SK-N-SH (cell line): ENCODE measurements at regions not wholly inside any gene's neighbourhood (a gene's known extent, or its start where the extent isn't known, plus 50 kb on each side); places are given as distances from the start of the nearest gene placed in this dataset.

Experiments used
- CTCF ChIA-PET: fragments of 300-600, 350-600 bp; formaldehyde crosslinking; extraction: SDS; loops from one replicate; lab custom pipeline; 2021; lab: Yijun Ruan, JAX
- POLR2A ChIA-PET: fragments of 350-600 bp; sonication (Branson Sonifier 250); formaldehyde crosslinking; extraction: SDS; loops from one replicate; lab custom pipeline; 2020; ENCODE audit warnings: antibody characterized with exemption, inconsistent platforms; lab: Yijun Ruan, JAX
- DNase-seq: peaks from one replicate; pipeline ENCODE4 v3.0.0; 2012
- H2AFZ ChIP-seq: fragments of 200-600 bp; sonication (generic); 2 replicates; pipeline ENCODE4 v1.8.1; 2016; ENCODE audit warnings: antibody characterized with exemption, mild to moderate bottlenecking, low read depth
- H3F3A ChIP-seq: fragments of 200-600 bp; sonication (generic); replicated peaks from 2 replicates; pipeline ENCODE3; 2016; ENCODE audit warnings: antibody characterized with exemption, mild to moderate bottlenecking; ENCODE audit not compliant: insufficient read depth
- H3K27ac ChIP-seq, 2 experiments: fragments of 200-500 bp in 1 of 2; fragments of 200-600 bp in 1 of 2; sonication (Bioruptor generic) in 1 of 2; sonication (generic), shearing (Covaris generic) in 1 of 2; 2 replicates each; pipeline versions ENCODE4 v1.5.1 to v1.6.1; 2014 to 2016; ENCODE audit warnings: low read depth in 2 of 2, inconsistent platforms in 1 of 2, low read length in 1 of 2, mild to moderate bottlenecking in 1 of 2, mixed read lengths in 1 of 2
- H3K27me3 ChIP-seq: fragments of 200-600 bp; sonication (generic), shearing (Covaris generic); 2 replicates; pipeline ENCODE4 v1.6.1; 2016; ENCODE audit warnings: mixed run types; ENCODE audit not compliant: insufficient read depth
- H3K36me3 ChIP-seq, 2 experiments: fragments of 200-500 bp in 1 of 2; fragments of 200-600 bp in 1 of 2; sonication (Bioruptor generic) in 1 of 2; sonication (generic) in 1 of 2; replicated peaks in 1 of 2; 2 replicates each; pipeline versions ENCODE3 to v1.5.1; 2014 to 2016; ENCODE audit warnings: low read length in 1 of 2, mild to moderate bottlenecking in 1 of 2; ENCODE audit not compliant: insufficient read depth in 2 of 2, control insufficient read depth in 1 of 2
- H3K4me1 ChIP-seq, 2 experiments: fragments of 200-500 bp in 1 of 2; fragments of 200-600 bp in 1 of 2; sonication (Bioruptor generic) in 1 of 2; sonication (generic), shearing (Covaris generic) in 1 of 2; 2 replicates each; pipeline versions ENCODE4 v1.5.1 to v1.6.1; 2014 to 2016; ENCODE audit warnings: low read depth in 1 of 2, low read length in 1 of 2, mixed run types in 1 of 2; ENCODE audit not compliant: insufficient read depth in 2 of 2, control insufficient read depth in 1 of 2
- H3K4me2 ChIP-seq: fragments of 200-600 bp; sonication (generic), shearing (Covaris generic); 2 replicates; pipeline ENCODE4 v1.6.1; 2017; ENCODE audit warnings: mixed run types
- H3K4me3 ChIP-seq, 2 experiments: fragments of 200-500 bp in 1 of 2; fragments of 200-600 bp in 1 of 2; sonication (Bioruptor generic) in 1 of 2; sonication (generic), shearing (Covaris generic) in 1 of 2; 2 replicates each; pipeline versions ENCODE4 v1.5.1 to v1.8.1; 2014 to 2016; ENCODE audit warnings: low read depth in 2 of 2, inconsistent platforms in 1 of 2, low read length in 1 of 2, mild to moderate bottlenecking in 1 of 2, mixed read lengths in 1 of 2, moderate library complexity in 1 of 2
- H3K79me2 ChIP-seq: fragments of 200-600 bp; sonication (generic); 2 replicates; pipeline ENCODE4 v1.8.1; 2017; ENCODE audit warnings: mild to moderate bottlenecking; ENCODE audit not compliant: insufficient read depth
- H3K9ac ChIP-seq: fragments of 200-600 bp; sonication (generic); 2 replicates; pipeline ENCODE4 v1.6.1; 2017; ENCODE audit warnings: mixed run types
- H3K9me2 ChIP-seq: fragments of 200-600 bp; sonication (generic); 2 replicates; pipeline ENCODE4 v1.6.1; 2017; ENCODE audit warnings: mixed run types
- H3K9me3 ChIP-seq: fragments of 200-600 bp; sonication (generic); 2 replicates; pipeline ENCODE4 v1.6.1; 2017; ENCODE audit warnings: mixed run types, mild to moderate bottlenecking, moderate library complexity
- H4K20me1 ChIP-seq: fragments of 200-600 bp; sonication (generic); 2 replicates; pipeline ENCODE4 v1.6.1; 2017; ENCODE audit warnings: mild to moderate bottlenecking, mixed run types; ENCODE audit not compliant: insufficient read depth
- CHD2 ChIP-seq: fragments of 150-350 bp; IDR thresholded peaks from 2 replicates; pipeline ENCODE4 v1.6.1; 2018; ENCODE audit warnings: low read length; ENCODE audit not compliant: partially characterized antibody
- CTCF ChIP-seq: fragments of 200-600 bp; sonication (generic); IDR thresholded peaks from 2 replicates; pipeline ENCODE4 v1.6.1; 2017; ENCODE audit warnings: antibody characterized with exemption, mild to moderate bottlenecking, moderate library complexity
- ELF1 ChIP-seq: IDR thresholded peaks from 2 replicates; pipeline ENCODE4 v1.4.0; 2012
- EP300 ChIP-seq, 2 experiments: IDR thresholded peaks; 2 replicates each; pipeline versions ENCODE4 v1.4.0 to v1.6.1; 2012; ENCODE audit warnings: borderline replicate concordance in 1 of 2, low read depth in 1 of 2, low read length in 1 of 2
- EZH2phosphoT487 ChIP-seq: fragments of 200-600 bp; sonication (generic); IDR thresholded peaks from 2 replicates; pipeline ENCODE4 v1.6.1; 2017; ENCODE audit warnings: low read depth, mixed run types, mild to moderate bottlenecking, antibody characterized with exemption, moderate library complexity, borderline replicate concordance
- FOSL2 ChIP-seq: IDR thresholded peaks from 2 replicates; pipeline ENCODE4 v1.4.0; 2012; ENCODE audit warnings: low read depth, mild to moderate bottlenecking, moderate library complexity, borderline replicate concordance
- MAX ChIP-seq: IDR thresholded peaks from 2 replicates; pipeline ENCODE4 v1.4.0; 2012; ENCODE audit warnings: low read depth
- MEF2A ChIP-seq: IDR thresholded peaks from 2 replicates; pipeline ENCODE4 v1.4.0; 2012; ENCODE audit warnings: low read depth, borderline replicate concordance
- MXI1 ChIP-seq: IDR thresholded peaks from 2 replicates; pipeline ENCODE4 v1.6.1; 2012; ENCODE audit warnings: mild to moderate bottlenecking, low read depth, low read length, improper control_type of control experiment
- NFIC ChIP-seq: IDR thresholded peaks from 2 replicates; pipeline ENCODE4 v1.4.0; 2012; ENCODE audit warnings: borderline replicate concordance
- NRF1 ChIP-seq: IDR thresholded peaks from 2 replicates; pipeline ENCODE4 v1.6.1; 2012; ENCODE audit warnings: low read depth, mild to moderate bottlenecking, low read length
- RAD21 ChIP-seq: IDR thresholded peaks from 2 replicates; pipeline ENCODE4 v1.6.1; 2012; ENCODE audit warnings: mild to moderate bottlenecking, low read length
- REST ChIP-seq: IDR thresholded peaks from 2 replicates; pipeline ENCODE4 v1.6.1; 2012; ENCODE audit warnings: mild to moderate bottlenecking, low read depth, low read length, moderate library complexity
- RFX5 ChIP-seq: IDR thresholded peaks from 2 replicates; pipeline ENCODE4 v1.6.1; 2012; ENCODE audit warnings: mild to moderate bottlenecking, improper control_type of control experiment, low read length
- SIN3A ChIP-seq: IDR thresholded peaks from 2 replicates; pipeline ENCODE4 v1.6.1; 2012; ENCODE audit warnings: low read depth, mild to moderate bottlenecking, low read length, moderate library complexity, borderline replicate concordance
- SMC3 ChIP-seq: IDR thresholded peaks from 2 replicates; pipeline ENCODE4 v1.6.1; 2012; ENCODE audit warnings: low read depth, low read length, improper control_type of control experiment
- TAF1 ChIP-seq: IDR thresholded peaks from 2 replicates; pipeline ENCODE4 v1.6.1; 2012; ENCODE audit warnings: low read depth, mild to moderate bottlenecking, low read length, moderate library complexity, borderline replicate concordance
- TCF12 ChIP-seq: IDR thresholded peaks from 2 replicates; pipeline ENCODE4 v1.4.0; 2012
- YY1 ChIP-seq: IDR thresholded peaks from 2 replicates; pipeline ENCODE4 v1.4.0; 2012; ENCODE audit warnings: low read depth, mild to moderate bottlenecking
- WGBS: methylation state at CpG from one replicate; pipeline ENCODE4 v1.1.6; 2017; ENCODE audit warnings: low lambda C conversion rate; 5-methylcytosine and 5-hydroxymethylcytosine counted together

- no peak for TF ChIP-seq CTCF
- TF ChIP-seq, all 33 proteins: peak for 0
Observed at GRCh38 chr22:48741540-48741939, 1086.1 kb downstream of the BRD1 start (continued).

GRCh38 chr22:48740731-48741405 is 1086.8 kb downstream of the BRD1 start:
- no peaks in the 10 kb centered on the region for H3K9me3 ChIP-seq
- H3F3A ChIP-seq, result no peaks in the 10 kb centered on the region
- no peak overlapping the region for H3K4me3 ChIP-seq
- no peaks in the 10 kb centered on the region; the same call in 1 of the 2 replicates for H3K27me3 ChIP-seq
- no peaks in the 10 kb centered on the region for H3K4me1 ChIP-seq
- H3K36me3 ChIP-seq, result no peaks in the 10 kb centered on the region
- no peaks in the 10 kb centered on the region for H4K20me1 ChIP-seq
- WGBS, result 34% methylated on average over 7 of the region's 31 CpGs
- ChIA-PET CTCF (no interaction called here), POLR2A (no interaction called here)
- no peaks in the 10 kb centered on the region for H3K9me2 ChIP-seq
- no peaks in the 10 kb centered on the region for H3K79me2 ChIP-seq
- no peak overlapping the region for H3K4me2 ChIP-seq
- no peak for DNase-seq
- H2AFZ ChIP-seq, result no peak overlapping the region
- no peak for TF ChIP-seq MEF2A
- no peak for TF ChIP-seq EP300 (IDR thresholded peaks at IDR 0.05; ENCODE audit: borderline replicate concordance in 1 of 2, low read depth in 1 of 2, low read length in 1 of 2)
- TF ChIP-seq TCF12, result no peak
- no peak for TF ChIP-seq MXI1
- TF ChIP-seq RFX5, result no peak
- no peak for TF ChIP-seq RAD21
- no peak for TF ChIP-seq MAX
- no peak for TF ChIP-seq CHD2
- no peak for TF ChIP-seq ELF1
- no peak for TF ChIP-seq NFIC
- TF ChIP-seq FOSL2, result no peak
- no peak overlapping the region for H3K9ac ChIP-seq
- no peak overlapping the region for H3K27ac ChIP-seq

GRCh38 chr22:48740086-48740730 is 1087.5 kb downstream of the BRD1 start:
- POLR2A ChIA-PET, result no interaction called here
- no peak for DNase-seq

More at GRCh38 chr22:48740086-48740730, 1087.5 kb downstream of the BRD1 start:
- no peak overlapping the region for H3K27ac ChIP-seq
- no peak overlapping the region for H2AFZ ChIP-seq
- no peaks in the 10 kb centered on the region for H3K9me3 ChIP-seq
- H3K27me3 ChIP-seq, result no peaks in the 10 kb centered on the region; the same call in 1 of the 2 replicates
- H3K4me2 ChIP-seq, result no peak overlapping the region
- H4K20me1 ChIP-seq, result no peaks in the 10 kb centered on the region
- CTCF ChIA-PET, result interaction anchor here (1.4 kb wide), 1 partner anchor 16 kb away, joined by 4 read pairs; no protein-coding TSS in a partner anchor
- 43% methylated on average over 11 of the region's 21 CpGs for WGBS
- no peaks in the 10 kb centered on the region for H3K79me2 ChIP-seq
- no peaks in the 10 kb centered on the region for H3K9me2 ChIP-seq
- no peaks in the 10 kb centered on the region for H3K36me3 ChIP-seq
- no peaks in the 10 kb centered on the region for H3F3A ChIP-seq
- H3K4me3 ChIP-seq, result no peak overlapping the region
- H3K9ac ChIP-seq, result no peak overlapping the region
- H3K4me1 ChIP-seq, result no peaks in the 10 kb centered on the region
- TF ChIP-seq NRF1, result no peak
- no peak for TF ChIP-seq SIN3A
- TF ChIP-seq FOSL2, result no peak
- no peak for TF ChIP-seq TAF1
- no peak for TF ChIP-seq NFIC
- TF ChIP-seq YY1, result no peak
- no peak for TF ChIP-seq REST
- TF ChIP-seq ELF1, result no peak
- no peak for TF ChIP-seq EZH2phosphoT487
- TF ChIP-seq MXI1, result no peak
- TF ChIP-seq SMC3, result no peak
- no peak for TF ChIP-seq RAD21
